Prostate gland (tissue), 2 donors: ENCODE measurements at regions not wholly inside any gene's neighbourhood (a gene's known extent, or its start where the extent isn't known, plus 50 kb on each side); places are given as distances from the start of the nearest gene placed in this dataset.

Experiments
- DNase-seq: peaks from one replicate; pipeline ENCODE4 v3.0.0-alpha.2; 2019; ENCODE audit warnings: low spot score
- H3K27ac ChIP-seq, 2 donors: fragments of 200-600 bp; sonication (generic); 2 replicates each; pipeline ENCODE4 v1.5.1; 2017 to 2019
- H3K27me3 ChIP-seq: fragments of 200-600 bp; sonication (generic); replicated peaks from 2 replicates; pipeline ENCODE4 v1.5.1; 2019; ENCODE audit not compliant: insufficient read depth
- H3K36me3 ChIP-seq, 2 donors: fragments of 200-600 bp; sonication (generic); 1 replicate in 1 of 2; 2 replicates in 1 of 2; pipeline versions ENCODE4 v1.5.1 to v1.8.1; 2017 to 2019
- H3K4me1 ChIP-seq: fragments of 200-600 bp; sonication (generic); replicated peaks from 2 replicates; pipeline ENCODE4 v1.5.1; 2019
- H3K4me3 ChIP-seq, 2 donors: fragments of 200-600 bp; sonication (generic); 2 replicates each; pipeline ENCODE4 v1.5.1; 2017 to 2019
- H3K9me3 ChIP-seq: fragments of 200-600 bp; sonication (generic); 2 replicates; pipeline ENCODE4 v1.5.1; 2017
- POLR2A ChIP-seq: fragments of 450-650 bp; IDR thresholded peaks from one replicate; pipeline ENCODE4 v1.6.1; 2016; ENCODE audit warnings: antibody characterized with exemption, mild to moderate bottlenecking
- POLR2AphosphoS5 ChIP-seq: sonication (generic); formaldehyde crosslinking; IDR thresholded peaks from one replicate; pipeline ENCODE4 v1.6.1; 2017; ENCODE audit warnings: antibody characterized with exemption
- WGBS: methylation state at CpG from one replicate; pipeline ENCODE4 v1.1.5; 2018; 5-methylcytosine and 5-hydroxymethylcytosine counted together
- intact Hi-C: fragments of 100-400 bp; cut with DNase I; formaldehyde crosslinking; loops from one replicate; pipeline ENCODE4 v1.14.2; 2022
- TF ChIP-seq, protein P1 (sequence below), 4 experiments: fragments of 200-600 bp in 2 of 4; fragments of 450-650 bp in 2 of 4; sonication (generic) in 2 of 4; IDR thresholded peaks; 1 replicate in 3 of 4; 2 replicates in 1 of 4; pipeline ENCODE4 v1.5.1; 2016 to 2019; ENCODE audit warnings: antibody characterized with exemption in 4 of 4, mild to moderate bottlenecking in 2 of 4, moderate library complexity in 2 of 4

DNA sequence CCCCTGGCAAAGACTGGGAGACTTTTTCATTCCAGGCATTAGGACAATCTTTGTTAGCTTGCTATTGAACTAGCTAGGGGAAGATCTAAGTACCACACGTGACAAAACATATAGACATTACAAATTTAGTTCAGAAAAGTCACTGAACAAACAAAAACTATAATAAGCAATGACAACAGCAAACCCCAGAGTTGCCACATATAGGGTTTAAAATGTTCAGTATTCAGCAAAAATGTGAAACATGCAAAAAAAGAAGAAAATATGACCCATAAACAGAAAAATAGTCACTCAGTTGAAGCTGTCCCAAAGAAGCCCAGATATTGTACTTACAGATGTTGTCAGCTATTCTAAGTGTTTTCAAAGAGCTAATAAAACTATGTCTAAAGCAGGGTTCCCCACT is 431.1 kb upstream of the CDH2 start:
- no peak for DNase-seq
- H3K4me3 ChIP-seq = no peak overlapping the region
- H3K27ac ChIP-seq = no peak overlapping the region
- TF ChIP-seq POLR2A (no peak), POLR2AphosphoS5 (no peak)
- TF ChIP-seq, protein P1, sequence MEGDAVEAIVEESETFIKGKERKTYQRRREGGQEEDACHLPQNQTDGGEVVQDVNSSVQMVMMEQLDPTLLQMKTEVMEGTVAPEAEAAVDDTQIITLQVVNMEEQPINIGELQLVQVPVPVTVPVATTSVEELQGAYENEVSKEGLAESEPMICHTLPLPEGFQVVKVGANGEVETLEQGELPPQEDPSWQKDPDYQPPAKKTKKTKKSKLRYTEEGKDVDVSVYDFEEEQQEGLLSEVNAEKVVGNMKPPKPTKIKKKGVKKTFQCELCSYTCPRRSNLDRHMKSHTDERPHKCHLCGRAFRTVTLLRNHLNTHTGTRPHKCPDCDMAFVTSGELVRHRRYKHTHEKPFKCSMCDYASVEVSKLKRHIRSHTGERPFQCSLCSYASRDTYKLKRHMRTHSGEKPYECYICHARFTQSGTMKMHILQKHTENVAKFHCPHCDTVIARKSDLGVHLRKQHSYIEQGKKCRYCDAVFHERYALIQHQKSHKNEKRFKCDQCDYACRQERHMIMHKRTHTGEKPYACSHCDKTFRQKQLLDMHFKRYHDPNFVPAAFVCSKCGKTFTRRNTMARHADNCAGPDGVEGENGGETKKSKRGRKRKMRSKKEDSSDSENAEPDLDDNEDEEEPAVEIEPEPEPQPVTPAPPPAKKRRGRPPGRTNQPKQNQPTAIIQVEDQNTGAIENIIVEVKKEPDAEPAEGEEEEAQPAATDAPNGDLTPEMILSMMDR (IDR thresholded peaks at IDR 0.05) = no peak
- intact Hi-C loops = no loop called here
- H3K27me3 ChIP-seq = no peaks in the 10 kb centered on the region
- no peaks in the 10 kb centered on the region for H3K4me1 ChIP-seq
- no peaks in the 10 kb centered on the region for H3K36me3 ChIP-seq
- WGBS = 0% methylated on average over 1 of the region's 1 CpG
- H3K9me3 ChIP-seq = no peaks in the 10 kb centered on the region

DNA sequence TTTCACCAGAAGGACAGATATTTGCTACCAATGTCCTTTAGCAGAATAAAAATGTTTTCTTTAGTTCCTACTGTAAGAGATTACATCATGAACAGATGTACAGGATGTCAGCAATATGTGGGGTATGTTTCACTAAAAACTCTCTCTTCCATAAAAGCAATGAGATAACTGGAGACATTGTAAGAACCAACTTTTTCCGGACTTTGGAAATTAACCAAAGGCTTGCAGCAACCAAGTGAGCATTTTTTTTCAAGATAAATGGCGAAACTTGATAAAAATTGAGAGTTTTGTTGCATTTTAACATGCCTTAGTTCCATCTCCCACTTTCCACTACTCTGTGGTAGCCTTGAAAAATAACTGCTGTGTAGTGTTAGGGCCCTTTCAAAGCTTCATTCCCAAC is 429.8 kb upstream of the CDH2 start:
- Histone ChIP-seq H3K4me3 (no peak overlapping the region), H3K27me3 (no peaks in the 10 kb centered on the region), H3K9me3 (no peaks in the 10 kb centered on the region), H3K36me3 (no peaks in the 10 kb centered on the region), H3K27ac (no peak overlapping the region), H3K4me1 (no peaks in the 10 kb centered on the region)
- no peak for DNase-seq
- WGBS = 76% methylated on average over 2 of the region's 2 CpGs
- intact Hi-C loops = no loop called here
- TF ChIP-seq, protein P1 (IDR thresholded peaks at IDR 0.05) = no peak
- no peak for TF ChIP-seq POLR2AphosphoS5
- no peak for TF ChIP-seq POLR2A

DNA sequence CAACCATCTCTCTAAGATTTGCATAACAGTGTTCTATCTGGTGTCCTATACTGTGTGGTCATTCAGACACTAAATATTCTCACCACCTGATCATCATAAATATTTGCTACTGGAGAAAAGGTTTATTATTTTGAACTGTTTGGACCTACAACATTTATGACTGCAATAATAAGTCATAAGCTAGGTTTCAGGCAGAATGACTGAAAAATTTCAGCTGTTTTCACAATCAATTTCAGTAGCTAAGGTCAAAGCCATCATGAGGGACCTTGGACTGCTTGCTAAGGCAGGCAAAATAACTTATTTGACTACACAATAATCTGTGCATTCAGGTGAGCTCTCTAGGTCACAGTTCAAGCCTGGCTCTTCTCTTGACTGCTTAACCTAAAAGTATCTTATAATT is 425.5 kb upstream of the CDH2 start:
- H3K4me3 ChIP-seq = no peak overlapping the region
- intact Hi-C loops = no loop called here

DNA sequence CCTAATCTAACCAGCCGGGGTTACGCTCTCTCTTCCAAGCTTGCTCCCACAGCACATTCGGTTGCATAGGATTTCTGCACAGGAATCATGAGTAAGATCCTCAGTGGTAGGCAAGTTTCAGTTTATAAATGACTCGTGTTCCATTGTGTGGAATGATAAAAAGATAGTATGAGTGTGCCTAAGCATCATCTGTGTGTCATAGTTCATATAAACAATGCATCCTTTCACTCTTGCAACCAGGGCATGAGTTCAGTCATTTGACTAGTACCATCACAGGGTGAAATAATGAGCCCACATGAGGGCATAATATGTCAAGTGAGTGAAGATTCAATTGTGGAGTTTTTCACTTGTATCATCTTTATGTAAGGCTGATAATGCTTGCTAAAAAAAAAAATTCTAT is 417.1 kb upstream of the CDH2 start:
- intact Hi-C loops = no loop called here
- Histone ChIP-seq H3K4me1 (no peaks in the 10 kb centered on the region), H3K27ac (no peak overlapping the region), H3K27me3 (no peaks in the 10 kb centered on the region), H3K4me3 (no peak overlapping the region), H3K36me3 (no peaks in the 10 kb centered on the region), H3K9me3 (no peaks in the 10 kb centered on the region)
- TF ChIP-seq POLR2AphosphoS5 = no peak
- TF ChIP-seq, protein P1 (IDR thresholded peaks at IDR 0.05) = no peak
- no peak for TF ChIP-seq POLR2A
- no peak for DNase-seq
- 77% methylated on average over 4 of the region's 4 CpGs for WGBS

More for the DNA sequence above, 425.5 kb upstream of the CDH2 start:
- no peaks in the 10 kb centered on the region for H3K9me3 ChIP-seq
- DNase-seq = no peak
- TF ChIP-seq, protein P1 (IDR thresholded peaks at IDR 0.05) = no peak
- no peak for TF ChIP-seq POLR2A
- no peak for TF ChIP-seq POLR2AphosphoS5
- no peaks in the 10 kb centered on the region for H3K27me3 ChIP-seq
- no peaks in the 10 kb centered on the region for H3K36me3 ChIP-seq
- no peak overlapping the region for H3K27ac ChIP-seq
- no peaks in the 10 kb centered on the region for H3K4me1 ChIP-seq

DNA sequence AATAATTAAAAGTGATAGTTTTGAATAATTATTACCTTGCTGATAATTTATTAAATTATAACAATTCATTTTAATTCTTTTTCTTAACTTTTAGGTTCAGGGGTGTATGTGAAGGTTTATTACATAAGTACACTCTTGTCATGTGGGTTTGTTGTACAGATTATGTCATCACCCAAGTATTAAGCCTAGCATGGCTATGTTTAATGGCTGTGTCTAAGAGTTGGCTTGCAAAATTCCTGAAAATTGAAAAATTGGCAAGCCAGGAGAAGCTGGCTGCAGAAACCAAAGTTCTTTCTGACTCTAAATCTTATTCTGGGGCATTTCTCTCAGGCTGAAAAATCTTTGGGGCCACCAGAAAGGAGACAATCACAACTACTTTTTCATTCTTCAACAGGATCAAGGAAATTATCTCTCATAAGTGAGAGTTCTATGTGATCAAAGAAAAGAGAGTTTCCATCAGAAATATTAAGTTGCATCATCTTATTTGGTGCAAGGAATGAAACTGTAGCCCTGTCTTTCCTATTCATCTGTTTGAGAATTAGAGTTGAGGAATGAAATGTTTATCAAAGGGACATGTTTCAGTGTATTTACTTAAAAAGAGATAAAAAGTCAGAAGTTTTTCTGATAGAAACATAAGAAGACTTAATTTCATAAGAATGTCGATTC is 412.1 kb upstream of the CDH2 start:
- no peak overlapping the region for H3K4me3 ChIP-seq
- H3K9me3 ChIP-seq = no peaks in the 10 kb centered on the region
- intact Hi-C loops = no loop called here
- DNase-seq = no peak
- no peaks in the 10 kb centered on the region for H3K4me1 ChIP-seq
- no peak overlapping the region for H3K27ac ChIP-seq
- H3K36me3 ChIP-seq = no peaks in the 10 kb centered on the region
- WGBS = 88% methylated on average over 1 of the region's 1 CpG
- no peaks in the 10 kb centered on the region for H3K27me3 ChIP-seq
- TF ChIP-seq POLR2A = no peak
- no peak for TF ChIP-seq POLR2AphosphoS5
- TF ChIP-seq, protein P1 (IDR thresholded peaks at IDR 0.05) = no peak
